ENCODE measurements at regions not wholly inside any gene's neighbourhood (a gene's known extent, or its start where the extent isn't known, plus 50 kb on each side); places are given as distances from the start of the nearest gene placed in this dataset.

- no peak overlapping the region for H2BK12ac ChIP-seq (ENCODE audit: low read depth, low read length)
- FAIRE-seq (no peak), DNase-seq (ENCODE audit: low read depth in 1 of 2, low spot score in 2 of 2) (no peak)
- POLR2A ChIA-PET (ENCODE audit: partially characterized antibody), result no interaction called here
- H3K27ac ChIP-seq (ENCODE audit: low read depth, low read length), result no peak overlapping the region
- TF ChIP-seq RFX5 (IDR thresholded peaks at IDR 0.05; ENCODE audit: borderline replicate concordance, low read depth, low read length) (no peak), CBX8 (IDR thresholded peaks at IDR 0.05; ENCODE audit: borderline replicate concordance, low read depth, low read length) (no peak), YY1 (IDR thresholded peaks at IDR 0.05; ENCODE audit: low read depth, low read length) (no peak)
- H3K9me3 ChIP-seq (ENCODE audit: insufficient read depth in 2 of 2, low read depth in 1 of 2, low read length in 1 of 2), result no peaks in the 10 kb centered on the region
- H2AK5ac ChIP-seq (ENCODE audit: low read depth, low read length), result no peak overlapping the region
- H2BK15ac ChIP-seq (ENCODE audit: low read length), result no peak overlapping the region
- H3K18ac ChIP-seq (ENCODE audit: extremely low read depth, low read length), result no peak overlapping the region
- no peak overlapping the region for H4K5ac ChIP-seq (ENCODE audit: insufficient read length, low read depth, low read length)
- H3K27me3 ChIP-seq (replicated peaks in 1 of 4; ENCODE audit: control insufficient read depth in 3 of 4, extremely low read depth in 1 of 4, insufficient read depth in 3 of 4, low read length in 3 of 4), result no peaks in the 10 kb centered on the region
- no peak overlapping the region for H4K8ac ChIP-seq (ENCODE audit: extremely low read depth, insufficient read depth, low read length)
- no peaks in the 10 kb centered on the region for H3K4me1 ChIP-seq (replicated peaks in 1 of 4; ENCODE audit: control insufficient read depth in 3 of 4, insufficient read depth in 4 of 4, low read length in 3 of 4)
- no peak overlapping the region for H2AFZ ChIP-seq (ENCODE audit: low read length)
- 97% methylated on average over 3 of the region's 3 CpGs; no CpG with 5 or more reads in 1 of the 2 experiments for whole genome bisulfite sequencing, 2 experiments (ENCODE audit: extremely low coverage in 1 of 2, insufficient coverage in 1 of 2, insufficient read length in 1 of 2, insufficient replicate concordance in 2 of 2, low coverage in 1 of 2, low lambda C conversion rate in 2 of 2, missing lambda C conversion rate in 1 of 2)
- no peak overlapping the region for H3K4ac ChIP-seq (replicated peaks; ENCODE audit: insufficient read length, low read depth, low read length)
- no peak overlapping the region for H4K91ac ChIP-seq (replicated peaks; ENCODE audit: insufficient read length, low read length)
- no peak overlapping the region for H3K23ac ChIP-seq (ENCODE audit: insufficient read length)
- H3K4me3 ChIP-seq (ENCODE audit: extremely low read depth in 1 of 4, insufficient read depth in 2 of 4, low read depth in 3 of 4, low read length in 4 of 4), result no peak overlapping the region
- H3K36me3 ChIP-seq (ENCODE audit: control insufficient read depth in 2 of 4, insufficient read depth in 4 of 4, low read length in 3 of 4), result no peaks in the 10 kb centered on the region
- CTCF ChIA-PET (ENCODE audit: partially characterized antibody), result no interaction called here
- H3K23me2 ChIP-seq (ENCODE audit: low read depth, low read length), result no peaks in the 10 kb centered on the region
- H3K79me2 ChIP-seq (ENCODE audit: control insufficient read depth in 1 of 2, insufficient read depth in 2 of 2, low read length in 2 of 2), result no peaks in the 10 kb centered on the region
- no peak overlapping the region for H3K14ac ChIP-seq (ENCODE audit: insufficient read length)
- H2BK20ac ChIP-seq (ENCODE audit: low read length), result no peak overlapping the region
- no peaks in the 10 kb centered on the region for H3K79me1 ChIP-seq (ENCODE audit: low read depth, low read length)
- no peak overlapping the region for H3K9ac ChIP-seq (replicated peaks in 1 of 4; ENCODE audit: extremely low read depth in 1 of 4, low read depth in 3 of 4, low read length in 3 of 4)
- H4K20me1 ChIP-seq (replicated peaks in 1 of 2; ENCODE audit: control insufficient read depth in 1 of 2, insufficient read depth in 2 of 2, low read length in 2 of 2), result no peaks in the 10 kb centered on the region
- H2BK5ac ChIP-seq (ENCODE audit: low read depth, low read length), result no peak overlapping the region
- H2BK120ac ChIP-seq (replicated peaks; ENCODE audit: low read depth, low read length), result no peak overlapping the region
- no peak overlapping the region for H3K4me2 ChIP-seq (ENCODE audit: insufficient read depth in 1 of 2, low read depth in 2 of 2, low read length in 2 of 2)
- H3K56ac ChIP-seq (replicated peaks; ENCODE audit: insufficient read length, low read depth, low read length), result no peak overlapping the region
Measured at GRCh38 chr2:34402376-34402775, 803.3 kb upstream of the FAM98A start.

Measured in H1 (cell line).